ENCODE measurements at regions not wholly inside any gene's neighbourhood (a gene's known extent, or its start where the extent isn't known, plus 50 kb on each side); places are given as distances from the start of the nearest gene placed in this dataset.
"Not testable (repeated sequence)": the region's sequence is repeated elsewhere in the genome, so short reads cannot be mapped to it uniquely, and the experiment has no call there.

DNA sequence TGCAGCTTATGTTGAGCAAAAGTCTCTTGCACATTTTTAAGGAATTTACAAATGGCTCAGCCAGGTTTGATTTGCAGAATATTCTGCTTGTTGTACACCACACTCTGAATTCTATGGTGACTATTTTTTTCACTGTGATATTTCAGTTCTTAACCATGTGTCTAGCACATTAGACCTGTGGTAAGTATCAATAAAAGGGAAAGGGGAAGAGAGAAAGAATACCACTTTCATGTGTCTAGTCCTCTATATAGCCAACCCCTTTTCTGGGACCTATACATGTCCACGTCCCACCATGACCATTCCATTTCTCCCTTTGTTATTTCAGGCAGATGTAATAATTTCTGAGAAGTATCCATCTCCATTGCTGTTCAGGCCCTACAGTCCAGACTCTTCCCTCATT is 121.3 kb upstream of the PNPLA4 start:
- H3K9me3 Mint-ChIP-seq = peaks cover 22% of the 10 kb centered on the region
- peaks cover 15% of the 10 kb centered on the region for H3K4me1 Mint-ChIP-seq
- no peak overlapping the region for H3K4me3 Mint-ChIP-seq
- no peak overlapping the region for H3K27ac Mint-ChIP-seq
- DNase-seq = no peak
- TF ChIP-seq CTCF (IDR thresholded peaks at IDR 0.05) = no peak
- peaks cover 2% of the 10 kb centered on the region for H3K27me3 Mint-ChIP-seq (ENCODE audit: low read depth, poor library complexity)
- peaks cover 8% of the 10 kb centered on the region for H3K36me3 Mint-ChIP-seq (ENCODE audit: low read depth)

- H3K4me3 Mint-ChIP-seq = no peak overlapping the region
- H3K9me3 Mint-ChIP-seq = peaks cover 22% of the 10 kb centered on the region
- peaks cover 8% of the 10 kb centered on the region for H3K36me3 Mint-ChIP-seq (ENCODE audit: low read depth)
- TF ChIP-seq CTCF (IDR thresholded peaks at IDR 0.05) = no peak
- no peaks in the 10 kb centered on the region for H3K4me1 Mint-ChIP-seq
- H3K27me3 Mint-ChIP-seq (ENCODE audit: low read depth, poor library complexity) = peaks cover 2% of the 10 kb centered on the region
- H3K27ac Mint-ChIP-seq = no peak overlapping the region
- no peak for DNase-seq
These were observed 117.7 kb upstream of the PNPLA4 start for GRCh38 chrX:8044947-8045346.

DNA sequence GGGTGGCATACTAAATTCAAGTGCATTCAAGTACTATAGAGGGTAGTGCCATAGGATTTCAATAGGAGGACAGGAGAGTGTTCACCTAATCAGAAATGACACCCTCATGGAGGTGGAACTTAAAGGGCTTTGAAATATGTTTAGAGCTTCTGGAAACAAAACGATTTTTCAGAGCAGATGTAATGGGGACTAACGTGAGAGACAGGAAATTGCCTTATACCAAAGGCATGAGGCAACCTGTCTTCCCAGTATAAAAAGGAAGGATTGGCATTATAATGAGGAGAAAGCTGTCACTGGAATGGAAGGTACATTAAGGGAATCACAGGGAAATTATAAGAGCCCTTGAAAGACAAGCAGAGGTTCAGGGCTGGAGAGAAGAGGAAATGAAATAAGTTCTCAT is 116.3 kb upstream of the PNPLA4 start:
- H3K27me3 Mint-ChIP-seq (ENCODE audit: low read depth, poor library complexity) = peaks cover 2% of the 10 kb centered on the region
- H3K36me3 Mint-ChIP-seq (ENCODE audit: low read depth) = peaks cover 8% of the 10 kb centered on the region
- TF ChIP-seq CTCF (IDR thresholded peaks at IDR 0.05) = no peak
- H3K4me3 Mint-ChIP-seq = no peak overlapping the region
- DNase-seq = no peak
- no peaks in the 10 kb centered on the region for H3K4me1 Mint-ChIP-seq
- H3K27ac Mint-ChIP-seq = no peak overlapping the region
- peaks cover 22% of the 10 kb centered on the region for H3K9me3 Mint-ChIP-seq

GRCh38 chrX:8043121-8043520 is 115.9 kb upstream of the PNPLA4 start:
- Mint-ChIP-seq H3K27me3 (ENCODE audit: low read depth, poor library complexity) (peaks cover 2% of the 10 kb centered on the region), H3K27ac (no peak overlapping the region), H3K4me3 (no peak overlapping the region), H3K9me3 (peaks cover 22% of the 10 kb centered on the region), H3K36me3 (ENCODE audit: low read depth) (peaks cover 8% of the 10 kb centered on the region), H3K4me1 (no peaks in the 10 kb centered on the region)
- no peak for TF ChIP-seq CTCF (IDR thresholded peaks at IDR 0.05)
- DNase-seq = no peak

GRCh38 chrX:8042304-8042703 is 115.1 kb upstream of the PNPLA4 start:
- Mint-ChIP-seq H3K9me3 (peaks cover 22% of the 10 kb centered on the region), H3K27me3 (ENCODE audit: low read depth, poor library complexity) (peaks cover 2% of the 10 kb centered on the region), H3K36me3 (ENCODE audit: low read depth) (peaks cover 8% of the 10 kb centered on the region), H3K27ac (no peak overlapping the region), H3K4me3 (no peak overlapping the region), H3K4me1 (no peaks in the 10 kb centered on the region)
- no peak for DNase-seq
- TF ChIP-seq CTCF (IDR thresholded peaks at IDR 0.05) = peak; percentile 34

DNA sequence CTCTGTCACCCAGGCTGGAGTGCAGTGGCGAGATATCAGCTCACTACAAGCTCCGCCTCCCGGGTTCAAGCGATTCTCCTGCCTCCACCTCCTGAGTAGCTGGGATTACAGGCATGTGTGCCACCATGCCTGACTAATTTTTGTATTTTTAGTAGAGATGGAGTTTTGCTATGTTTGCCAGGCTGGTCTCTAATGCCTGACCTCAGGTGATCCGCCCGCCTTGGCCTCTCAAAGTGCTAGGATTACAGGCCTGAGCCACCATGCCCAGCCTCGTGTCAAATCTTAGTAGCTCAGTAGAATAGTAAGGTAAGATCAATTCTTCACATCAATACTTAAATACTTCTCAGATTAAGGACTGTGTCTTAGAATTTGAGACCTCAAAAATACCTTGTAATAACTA is 112.5 kb upstream of the PNPLA4 start:
- H3K4me3 Mint-ChIP-seq; H3K27ac Mint-ChIP-seq; H3K36me3 Mint-ChIP-seq (ENCODE audit: low read depth); DNase-seq; H3K4me1 Mint-ChIP-seq; H3K27me3 Mint-ChIP-seq (ENCODE audit: low read depth, poor library complexity): not testable (repeated sequence)
- H3K9me3 Mint-ChIP-seq = peaks cover 10% of the 10 kb centered on the region

All from nephron progenitor cell (in vitro differentiated cells).